NCI-H748 (cell line): ENCODE measurements at regions not wholly inside any gene's neighbourhood (a gene's known extent, or its start where the extent isn't known, plus 50 kb on each side); places are given as distances from the start of the nearest gene placed in this dataset.
"Not testable (repeated sequence)": the region's sequence is repeated elsewhere in the genome, so short reads cannot be mapped to it uniquely, and the experiment has no call there.

Experiments
- DNase-seq: peaks from one replicate; lab custom pipeline; 2025; ENCODE audit not compliant: unreplicated experiment; lab: John Stamatoyannopoulos, UW

GRCh38 chr7:1341361-1342089, 108.9 kb downstream of the UNCX start:
- DNase-seq: no peak

DNA sequence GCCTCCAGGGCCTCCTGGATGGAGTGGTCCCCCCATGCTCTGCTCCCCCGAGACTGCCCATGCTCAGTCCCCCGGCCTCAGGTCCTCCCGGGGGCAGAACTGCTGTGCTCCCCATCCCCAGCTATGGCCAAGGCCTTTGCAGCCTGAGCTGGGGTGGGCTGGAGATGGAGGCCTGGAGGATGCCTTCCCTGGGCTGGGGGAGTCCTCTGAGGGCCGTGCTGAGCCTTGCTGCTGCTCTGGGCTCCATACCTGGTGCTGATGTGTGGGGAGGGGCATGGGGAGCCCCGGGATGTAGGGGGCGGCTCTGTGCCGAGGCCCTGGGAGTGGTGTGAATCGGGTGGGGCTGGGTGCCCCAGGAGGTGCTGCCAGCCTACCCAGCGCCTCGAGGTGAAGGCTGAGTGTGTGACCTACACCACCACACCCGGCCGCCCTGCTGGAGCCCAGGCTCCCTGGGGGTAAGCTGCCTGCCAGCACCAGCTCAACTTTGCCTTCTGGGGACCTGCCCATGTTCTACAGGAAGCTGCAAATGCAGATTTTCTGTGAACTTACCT, 109.5 kb downstream of the UNCX start:
- DNase-seq: no peak

DNA sequence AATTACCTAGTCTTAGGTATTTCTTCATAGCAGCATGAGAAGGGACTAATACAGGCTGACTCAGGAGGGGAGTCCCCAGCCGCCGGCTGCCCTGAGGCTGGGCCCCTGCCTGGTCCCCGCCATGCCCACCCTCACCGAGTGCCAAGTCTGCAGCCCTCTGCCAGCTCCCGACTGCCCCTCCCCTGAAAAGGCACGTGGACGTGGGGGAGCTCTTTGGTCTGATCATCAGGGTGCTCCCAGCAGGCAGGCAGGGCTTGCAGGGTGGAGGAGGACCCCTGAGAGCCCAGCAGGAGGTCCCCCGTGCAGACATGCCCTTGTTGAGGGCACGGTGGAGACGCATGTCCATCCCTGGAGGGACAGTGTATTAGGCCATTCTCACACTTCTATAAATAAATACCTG, 110.9 kb downstream of the UNCX start:
- DNase-seq: no peak

- DNase-seq: no peak
Measured at GRCh38 chr7:1344421-1344820, 111.7 kb downstream of the UNCX start.

GRCh38 chr7:1344981-1345701, 112.5 kb downstream of the UNCX start:
- no peak for DNase-seq

DNA sequence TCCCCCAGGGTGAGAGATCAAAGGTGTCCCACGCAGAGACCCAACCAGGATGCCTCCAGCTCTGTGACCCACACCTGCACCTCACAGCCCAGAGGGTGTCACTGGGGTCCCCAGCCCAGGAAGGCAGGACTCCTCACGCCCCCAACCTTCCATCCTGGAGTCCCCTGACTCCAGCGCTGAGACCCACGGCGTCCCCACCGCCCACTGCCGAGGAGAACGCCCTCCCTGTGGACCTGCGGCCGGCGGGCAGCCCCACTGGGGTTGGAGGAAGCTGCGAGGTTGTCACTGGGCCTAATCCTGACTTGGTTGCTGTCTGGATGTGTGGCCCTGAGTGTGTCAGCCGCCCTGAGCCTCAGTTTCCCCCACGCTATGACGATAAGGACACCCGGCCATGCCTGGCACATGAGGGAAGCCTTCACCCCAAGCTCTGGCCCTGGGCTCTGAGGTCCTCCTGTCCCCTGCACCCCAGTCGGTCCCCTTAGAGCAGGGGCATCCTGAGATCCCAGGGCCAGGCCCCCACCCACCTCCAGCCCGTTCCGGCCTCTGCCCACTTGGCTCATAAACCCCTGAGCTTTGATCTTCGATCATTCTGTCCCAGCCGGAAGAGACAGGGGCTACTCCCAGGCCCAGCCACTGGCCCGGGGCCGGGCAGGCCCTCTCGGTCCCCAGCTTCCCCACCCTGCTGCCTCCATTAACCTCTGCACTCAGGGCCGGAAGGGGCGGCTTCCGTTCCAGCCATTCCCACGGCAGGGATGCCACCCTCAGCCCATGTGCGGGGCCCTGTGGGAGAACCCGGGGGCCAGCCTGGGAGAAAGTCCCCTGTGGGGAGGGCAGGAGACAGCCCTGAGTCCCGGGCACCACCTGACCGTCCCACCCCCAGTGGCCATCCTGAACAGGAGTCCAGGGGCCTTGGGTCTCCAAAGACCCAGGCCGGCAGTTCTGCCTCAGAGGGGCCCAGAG, 113.2 kb downstream of the MICALL2 start:
- no peak for DNase-seq

GRCh38 chr7:1346851-1347250, 112.4 kb downstream of the MICALL2 start:
- no peak for DNase-seq

DNA sequence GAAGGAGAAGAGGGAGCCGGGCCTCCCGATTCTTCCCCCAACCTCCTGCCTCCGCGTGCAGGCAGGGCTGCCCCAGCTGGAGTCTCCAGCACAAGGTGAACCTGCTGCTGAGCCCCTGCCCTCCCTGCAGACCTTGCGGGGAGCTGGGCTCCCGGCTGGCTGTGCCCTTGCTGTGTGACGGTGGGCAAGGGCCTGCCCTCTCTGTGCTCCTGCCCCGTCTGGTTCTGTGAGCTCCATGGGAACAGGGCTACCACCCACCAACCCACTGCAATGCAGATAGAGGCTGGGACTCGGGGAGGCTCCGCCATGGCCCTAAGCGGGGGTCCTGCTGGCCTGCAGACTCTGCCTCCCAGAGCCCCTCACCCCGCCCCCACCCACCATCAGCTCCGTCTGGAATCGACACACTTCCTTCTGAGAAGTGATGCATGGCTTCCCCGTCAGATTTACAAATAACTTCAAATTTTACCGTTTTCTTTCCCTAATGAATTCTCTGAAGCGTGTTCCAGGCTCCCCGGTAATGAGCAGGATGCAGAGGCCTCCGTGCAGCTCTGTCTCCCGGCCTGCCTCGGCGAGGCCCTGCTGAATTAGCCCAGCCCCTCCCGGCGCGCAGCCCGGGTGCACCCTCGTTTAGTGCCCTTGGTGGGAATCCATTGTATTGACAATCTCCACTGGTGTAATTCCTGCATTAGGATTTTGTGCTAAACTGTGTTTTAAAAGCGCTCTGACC, 111.0 kb downstream of the MICALL2 start:
- no peak for DNase-seq

DNA sequence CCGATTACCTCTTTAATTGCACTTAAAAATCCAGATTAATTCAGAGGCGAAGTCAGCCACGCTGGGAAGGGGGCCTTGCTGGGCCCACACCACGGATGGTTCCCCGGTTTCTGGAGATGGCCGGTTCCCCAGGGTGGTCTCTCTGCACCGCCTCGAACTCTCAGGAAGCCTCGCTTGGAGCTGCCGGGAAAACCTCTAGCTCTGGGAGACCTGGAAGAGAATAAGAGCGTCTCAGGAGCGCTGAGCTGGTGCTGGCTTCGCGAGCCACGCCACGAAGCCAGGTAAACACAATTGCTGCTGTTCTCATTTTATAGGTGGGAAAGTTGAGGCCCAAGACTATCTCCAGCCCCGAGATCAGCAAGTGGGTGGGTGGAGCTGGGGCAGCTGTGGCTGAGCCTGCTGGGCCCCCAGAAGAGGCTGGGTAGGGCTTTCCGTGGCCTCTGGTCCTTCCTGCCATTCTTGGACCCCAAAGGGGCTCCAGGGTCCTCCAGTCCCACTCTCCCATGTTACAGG, 110.4 kb downstream of the MICALL2 start:
- no peak for DNase-seq

DNA sequence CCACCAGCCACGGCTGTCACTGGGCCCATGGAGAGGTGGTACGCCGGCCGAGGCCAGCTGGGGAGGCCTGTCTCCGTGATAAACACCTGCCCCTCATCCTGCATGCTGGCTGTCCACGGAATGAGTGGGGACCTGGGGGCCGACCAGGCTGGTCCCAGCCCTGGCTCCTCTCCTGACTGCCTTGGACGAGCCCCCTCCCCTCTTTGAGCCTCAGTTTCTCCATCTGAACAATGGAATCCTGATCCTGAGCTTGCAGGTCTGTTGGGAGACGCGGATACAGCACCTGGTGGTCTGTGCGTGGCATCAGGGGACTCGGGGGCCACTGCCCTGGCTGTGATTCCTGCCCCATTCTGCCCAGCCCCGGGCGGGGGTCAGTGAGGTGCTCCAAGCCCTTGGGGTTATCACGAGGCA, 109.9 kb downstream of the MICALL2 start:
- DNase-seq: no peak

- DNase-seq: no peak
Measured at GRCh38 chr7:1351881-1352625, 107.2 kb downstream of the MICALL2 start.

DNA sequence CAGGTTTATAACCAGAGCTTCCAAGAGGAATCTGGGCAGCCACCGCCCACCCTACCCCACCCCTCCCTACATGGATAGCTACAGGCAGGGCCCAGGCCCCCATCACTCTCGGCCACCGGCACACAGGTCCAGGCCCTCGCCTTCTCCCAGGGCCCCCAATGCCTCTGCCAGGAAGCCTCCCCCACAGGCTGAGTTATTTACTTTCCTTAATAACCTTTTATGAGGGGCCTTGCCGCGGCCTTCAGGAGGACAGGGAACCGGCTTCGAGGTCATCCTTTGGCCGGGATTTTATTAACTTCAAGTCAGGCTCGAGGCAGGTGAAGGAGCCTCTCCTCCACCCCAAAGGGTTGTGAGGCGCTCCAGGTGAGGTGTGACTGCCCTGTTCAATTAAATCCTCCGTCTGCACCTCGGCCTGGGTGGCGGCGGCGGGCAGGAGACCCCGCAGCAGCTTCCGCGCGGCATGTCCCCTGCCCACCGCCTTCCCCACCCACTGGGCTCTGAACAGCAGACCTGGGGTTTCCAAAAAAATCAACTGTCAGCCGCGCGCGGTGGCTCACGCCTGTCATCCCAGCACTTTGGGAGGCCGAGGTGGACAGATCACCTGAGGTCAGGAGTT, 106.5 kb downstream of the MICALL2 start:
- no peak for DNase-seq

GRCh38 chr7:1354661-1355567, 104.4 kb downstream of the MICALL2 start:
- DNase-seq: no peak

GRCh38 chr7:1355568-1356340, 103.5 kb downstream of the MICALL2 start:
- DNase-seq: peak; percentile 18

GRCh38 chr7:1356853-1357252, 102.4 kb downstream of the MICALL2 start:
- not testable (repeated sequence) for DNase-seq

DNA sequence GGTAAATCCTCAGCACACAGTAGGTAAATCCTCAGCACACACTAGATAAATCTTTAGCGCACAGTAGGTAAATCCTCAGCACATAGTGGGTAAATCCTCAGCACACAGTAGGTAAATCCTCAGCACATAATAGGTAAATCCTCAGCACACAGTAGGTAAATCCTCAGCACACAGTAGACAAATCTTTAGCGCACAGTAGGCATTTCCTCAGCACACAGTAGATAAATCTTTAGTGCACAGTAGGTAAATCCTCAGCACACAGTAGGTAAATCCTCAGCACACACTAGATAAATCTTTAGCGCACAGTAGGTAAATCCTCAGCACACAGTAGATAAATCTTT, 102.0 kb downstream of the MICALL2 start:
- DNase-seq: not testable (repeated sequence)

GRCh38 chr7:1357601-1358271, 101.5 kb downstream of the MICALL2 start:
- DNase-seq: no peak
